ENCODE measurements at regions not wholly inside any gene's neighbourhood (a gene's known extent, or its start where the extent isn't known, plus 50 kb on each side); places are given as distances from the start of the nearest gene placed in this dataset.

DNA sequence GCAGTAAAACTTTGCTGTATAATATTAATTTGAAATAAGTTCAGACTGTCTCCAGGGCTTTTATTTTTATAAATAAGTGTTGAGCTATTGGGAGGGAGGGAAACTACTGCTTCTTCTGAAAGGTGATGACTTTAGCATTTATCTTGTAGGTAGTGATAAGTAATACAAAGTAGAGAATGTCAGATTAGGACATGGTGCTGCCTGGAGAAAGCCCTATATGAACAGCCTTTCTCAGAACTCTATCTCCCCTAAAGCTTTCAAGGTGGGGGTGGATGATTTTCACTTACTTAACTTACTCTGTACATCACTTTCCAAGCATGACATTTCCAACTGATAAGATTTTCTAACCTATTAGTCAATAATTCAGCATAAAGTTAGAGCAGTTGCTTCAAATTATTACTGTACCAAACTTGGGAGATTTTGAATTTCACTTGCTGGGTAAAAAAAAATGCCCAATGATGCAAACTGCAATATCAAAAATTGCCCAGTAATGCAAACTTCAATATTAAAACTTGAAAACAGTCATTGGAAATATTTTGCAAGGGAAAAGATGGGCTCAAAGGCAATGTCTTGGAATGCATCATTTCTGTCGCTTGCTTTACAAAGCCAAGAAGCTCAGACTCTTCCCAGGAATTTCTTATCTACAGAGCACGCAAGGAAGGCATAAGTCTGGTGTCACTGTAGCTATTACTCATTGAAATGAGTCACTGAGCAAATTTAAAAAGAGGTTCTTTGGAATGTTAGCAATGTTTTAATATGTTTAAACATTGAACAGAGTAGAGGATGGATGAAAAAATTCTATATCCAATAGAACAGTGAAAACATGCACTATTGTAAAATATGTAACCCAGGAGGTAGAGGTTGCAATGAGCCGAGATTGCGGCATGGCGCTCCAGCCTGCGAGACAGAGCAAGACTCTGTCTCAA lies 569.5 kb downstream of the PSAT1 start:
- TF ChIP-seq, protein P1, sequence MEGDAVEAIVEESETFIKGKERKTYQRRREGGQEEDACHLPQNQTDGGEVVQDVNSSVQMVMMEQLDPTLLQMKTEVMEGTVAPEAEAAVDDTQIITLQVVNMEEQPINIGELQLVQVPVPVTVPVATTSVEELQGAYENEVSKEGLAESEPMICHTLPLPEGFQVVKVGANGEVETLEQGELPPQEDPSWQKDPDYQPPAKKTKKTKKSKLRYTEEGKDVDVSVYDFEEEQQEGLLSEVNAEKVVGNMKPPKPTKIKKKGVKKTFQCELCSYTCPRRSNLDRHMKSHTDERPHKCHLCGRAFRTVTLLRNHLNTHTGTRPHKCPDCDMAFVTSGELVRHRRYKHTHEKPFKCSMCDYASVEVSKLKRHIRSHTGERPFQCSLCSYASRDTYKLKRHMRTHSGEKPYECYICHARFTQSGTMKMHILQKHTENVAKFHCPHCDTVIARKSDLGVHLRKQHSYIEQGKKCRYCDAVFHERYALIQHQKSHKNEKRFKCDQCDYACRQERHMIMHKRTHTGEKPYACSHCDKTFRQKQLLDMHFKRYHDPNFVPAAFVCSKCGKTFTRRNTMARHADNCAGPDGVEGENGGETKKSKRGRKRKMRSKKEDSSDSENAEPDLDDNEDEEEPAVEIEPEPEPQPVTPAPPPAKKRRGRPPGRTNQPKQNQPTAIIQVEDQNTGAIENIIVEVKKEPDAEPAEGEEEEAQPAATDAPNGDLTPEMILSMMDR (conservative IDR thresholded peaks at IDR 0.05; ENCODE audit: low read depth, low read length): no peak
- no peak for TF ChIP-seq EZH2 (IDR thresholded peaks at IDR 0.05; ENCODE audit: borderline replicate concordance, low read depth, low read length, poor library complexity, severe bottlenecking)

All from A673 (cell line).